PC-3 (cell line): ENCODE measurements at regions not wholly inside any gene's neighbourhood (a gene's known extent, or its start where the extent isn't known, plus 50 kb on each side); places are given as distances from the start of the nearest gene placed in this dataset.

Experiments used
- ATAC-seq: fragments of 200-7000 bp; cut with Tn5 transposase; 2 replicates; pipeline ENCODE4 v1.9.1; 2020; ENCODE audit warnings: mild to moderate bottlenecking, moderate library complexity
- BruUV-seq: library from RNA; stranded (reverse); fragments of 400-500 nt; replicated peaks from 2 replicates; lab custom pipeline; 2021; lab: Mats Ljungman, UMichigan
- CTCF ChIA-PET: fragments of 300-600 bp; sonication (Branson Sonifier 250); formaldehyde crosslinking; loops from one replicate; lab custom pipeline; 2022; ENCODE audit warnings: antibody characterized with exemption; lab: Charles Lee
- POLR2A ChIA-PET: fragments of 300-600 bp; sonication (Branson Sonifier 250); formaldehyde crosslinking; loops from one replicate; lab custom pipeline; 2022; ENCODE audit warnings: antibody characterized with exemption; ENCODE audit not compliant: unreplicated experiment; lab: Charles Lee
- DNase-seq: peaks from one replicate; pipeline ENCODE4 v3.0.0-alpha.2; 2015
- H2AFZ ChIP-seq: fragments of 300-600 bp; sonication (generic); 2 replicates; pipeline ENCODE4 v1.6.0; 2016; ENCODE audit warnings: antibody characterized with exemption, low read length
- H3F3A ChIP-seq: fragments of 300-600 bp; sonication (generic); one replicate; pipeline ENCODE4 v1.6.0; 2017; ENCODE audit warnings: antibody characterized with exemption, low read length, control low read depth, mild to moderate bottlenecking; ENCODE audit not compliant: unreplicated experiment
- H3K27ac ChIP-seq: fragments of 300-600 bp; sonication (generic); 2 replicates; pipeline ENCODE4 v1.5.1; 2016; ENCODE audit warnings: mild to moderate bottlenecking, low read length
- H3K27me3 ChIP-seq: fragments of 300-600 bp; sonication (generic); 2 replicates; pipeline ENCODE4 v1.6.1; 2016; ENCODE audit warnings: low read length, mixed read lengths
- H3K36me3 ChIP-seq: fragments of 300-600 bp; sonication (generic); 2 replicates; pipeline ENCODE4 v1.6.1; 2016; ENCODE audit warnings: low read depth, mixed run types, low read length, mixed read lengths
- H3K4me1 ChIP-seq: fragments of 300-600 bp; sonication (generic); 2 replicates; pipeline ENCODE4 v1.5.1; 2016; ENCODE audit warnings: low read length; ENCODE audit not compliant: insufficient read depth
- H3K4me2 ChIP-seq: fragments of 300-600 bp; sonication (generic); 2 replicates; pipeline ENCODE4 v1.6.0; 2016; ENCODE audit warnings: low read length
- H3K4me3 ChIP-seq: fragments of 300-600 bp; sonication (generic); 2 replicates; pipeline ENCODE4 v1.5.1; 2016; ENCODE audit warnings: mild to moderate bottlenecking, low read length, mixed read lengths
- H3K79me2 ChIP-seq: fragments of 300-600 bp; sonication (generic); 2 replicates; pipeline ENCODE4 v1.6.1; 2017; ENCODE audit warnings: low read length, mixed read lengths
- H3K9ac ChIP-seq: fragments of 300-600 bp; sonication (generic); 2 replicates; pipeline ENCODE4 v1.6.0; 2016; ENCODE audit warnings: mild to moderate bottlenecking, low read length
- H3K9me2 ChIP-seq: fragments of 300-600 bp; sonication (generic); replicated peaks from 2 replicates; pipeline ENCODE4 v1.6.1; 2016; ENCODE audit warnings: mixed run types, low read length, mixed read lengths
- H3K9me3 ChIP-seq: fragments of 300-600 bp; sonication (generic); 2 replicates; pipeline ENCODE4 v1.6.1; 2016; ENCODE audit warnings: low read length, mixed read lengths
- H4K20me1 ChIP-seq: fragments of 300-600 bp; sonication (generic); 2 replicates; pipeline ENCODE4 v1.6.1; 2016; ENCODE audit warnings: low read length, mixed read lengths
- CTCF ChIP-seq: fragments of 300-600 bp; sonication (generic); conservative IDR thresholded peaks from 2 replicates; pipeline ENCODE4 v1.5.1; 2017; ENCODE audit warnings: antibody characterized with exemption, low read depth, mild to moderate bottlenecking, low read length
- EZH2 ChIP-seq: fragments of 300-600 bp; sonication (generic); IDR thresholded peaks from one replicate; pipeline ENCODE4 v1.6.1; 2017; ENCODE audit warnings: antibody characterized with exemption, mild to moderate bottlenecking, low read length; ENCODE audit not compliant: unreplicated experiment
- EZH2phosphoT487 ChIP-seq: fragments of 300-600 bp; sonication (generic); IDR thresholded peaks from 2 replicates; pipeline ENCODE4 v1.6.1; 2018; ENCODE audit warnings: mild to moderate bottlenecking, antibody characterized with exemption, low read length, borderline replicate concordance
- intact Hi-C: fragments of 100-400 bp; cut with micrococcal nuclease; formaldehyde crosslinking; loops from 2 replicates; pipeline ENCODE4 v1.9.0; 2023

GRCh38 chr5:3854188-3854821 is 258.7 kb downstream of the IRX1 start:
- Histone ChIP-seq H3K36me3 (no peaks in the 10 kb centered on the region), H3K27me3 (no peaks in the 10 kb centered on the region; the same call in 1 of the 2 replicates), H3K27ac (no peak overlapping the region), H3K9me2 (no peaks in the 10 kb centered on the region), H3K4me1 (no peaks in the 10 kb centered on the region), H3F3A (no peaks in the 10 kb centered on the region), H3K79me2 (no peaks in the 10 kb centered on the region), H4K20me1 (no peaks in the 10 kb centered on the region), H3K9me3 (no peaks in the 10 kb centered on the region), H3K4me2 (no peak overlapping the region), H3K9ac (no peak overlapping the region), H3K4me3 (no peak overlapping the region), H2AFZ (no peak overlapping the region)
- ChIA-PET POLR2A (no interaction called here), CTCF (no interaction called here)
- BruUV-seq: no TSS peak
- TF ChIP-seq EZH2phosphoT487 (no peak), EZH2 (no peak), CTCF (no peak)
- DNase-seq (no peak), ATAC-seq (no peak)
- intact Hi-C loops: no loop called here

GRCh38 chr5:3856036-3856435 is 260.4 kb downstream of the IRX1 start:
- Histone ChIP-seq H3K9me2 (no peaks in the 10 kb centered on the region), H2AFZ (no peak overlapping the region), H3F3A (no peaks in the 10 kb centered on the region), H3K4me1 (no peaks in the 10 kb centered on the region), H4K20me1 (no peaks in the 10 kb centered on the region), H3K27ac (no peak overlapping the region), H3K79me2 (no peaks in the 10 kb centered on the region), H3K9ac (no peak overlapping the region), H3K4me2 (no peak overlapping the region), H3K36me3 (no peaks in the 10 kb centered on the region), H3K27me3 (no peaks in the 10 kb centered on the region; the same call in 1 of the 2 replicates), H3K9me3 (peaks cover under 1% of the 10 kb centered on the region; the same call in 1 of the 2 replicates), H3K4me3 (no peak overlapping the region)
- no TSS peak for BruUV-seq
- ATAC-seq (no peak), DNase-seq (no peak)
- intact Hi-C loops: no loop called here
- ChIA-PET CTCF (no interaction called here), POLR2A (no interaction called here)
- TF ChIP-seq EZH2: no peak
- no peak for TF ChIP-seq CTCF
- no peak for TF ChIP-seq EZH2phosphoT487

GRCh38 chr5:3858524-3858923 is 262.9 kb downstream of the IRX1 start:
- POLR2A ChIA-PET: no interaction called here
- ATAC-seq: no peak
- Histone ChIP-seq H3K27ac (no peak overlapping the region), H3K4me1 (no peaks in the 10 kb centered on the region), H3F3A (no peaks in the 10 kb centered on the region), H3K27me3 (no peaks in the 10 kb centered on the region; the same call in 1 of the 2 replicates), H3K9me3 (peaks cover 4% of the 10 kb centered on the region), H3K36me3 (no peaks in the 10 kb centered on the region), H4K20me1 (no peaks in the 10 kb centered on the region), H3K9ac (no peak overlapping the region), H3K79me2 (no peaks in the 10 kb centered on the region), H3K4me3 (no peak overlapping the region), H3K9me2 (no peaks in the 10 kb centered on the region), H3K4me2 (no peak overlapping the region), H2AFZ (no peak overlapping the region)
- BruUV-seq: no TSS peak
- TF ChIP-seq CTCF: no peak
- TF ChIP-seq EZH2: no peak
- no peak for DNase-seq
- intact Hi-C loops: no loop called here
- CTCF ChIA-PET: no interaction called here
